Right atrium auricular region (tissue), 2 donors: ENCODE measurements at regions not wholly inside any gene's neighbourhood (a gene's known extent, or its start where the extent isn't known, plus 50 kb on each side); places are given as distances from the start of the nearest gene placed in this dataset.

Source experiments
- DNase-seq: peaks from one replicate; pipeline ENCODE4 v3.0.0-alpha.2; 2019; ENCODE audit warnings: low spot score
- H3K27ac ChIP-seq, 2 donors: fragments of 200-600 bp; sonication (generic); 1 replicate in 1 of 2; 2 replicates in 1 of 2; pipeline ENCODE4 v1.5.1; 2016 to 2019
- H3K27me3 ChIP-seq, 2 donors: fragments of 200-600 bp; sonication (generic); one replicate each; pipeline versions ENCODE4 v1.5.1 to v1.6.0; 2017 to 2019
- H3K36me3 ChIP-seq: fragments of 200-600 bp; sonication (generic); one replicate; pipeline ENCODE4 v1.5.1; 2016
- H3K4me1 ChIP-seq, 2 donors: fragments of 200-600 bp; sonication (generic); one replicate each; pipeline versions ENCODE4 v1.5.1 to v1.6.0; 2017 to 2019
- H3K4me3 ChIP-seq, 2 donors: fragments of 200-600 bp; sonication (generic); 1 replicate in 1 of 2; 2 replicates in 1 of 2; pipeline ENCODE4 v1.5.1; 2017 to 2019; ENCODE audit warnings: mild to moderate bottlenecking in 1 of 2, moderate library complexity in 1 of 2
- H3K9me3 ChIP-seq, 2 donors: fragments of 200-600 bp; sonication (generic); one replicate each; pipeline ENCODE4 v1.5.1; 2019
- CTCF ChIP-seq, 2 donors: fragments of 200-600 bp; sonication (generic); IDR thresholded peaks; one replicate each; pipeline ENCODE4 v1.5.1; 2019; ENCODE audit warnings: antibody characterized with exemption in 2 of 2

- no peaks in the 10 kb centered on the region for H3K4me1 ChIP-seq
- no peaks in the 10 kb centered on the region for H3K27me3 ChIP-seq
- no peak overlapping the region for H3K27ac ChIP-seq
- no peak for TF ChIP-seq CTCF (IDR thresholded peaks at IDR 0.05)
- no peak overlapping the region for H3K4me3 ChIP-seq
- DNase-seq = no peak
- no peaks in the 10 kb centered on the region for H3K9me3 ChIP-seq
- H3K36me3 ChIP-seq = no peaks in the 10 kb centered on the region
Measured at GRCh38 chrX:96566878-96567277, 117.8 kb upstream of the DIAPH2 start.

- no peak for DNase-seq
- Histone ChIP-seq H3K4me3 (no peak overlapping the region), H3K4me1 (no peaks in the 10 kb centered on the region), H3K36me3 (no peaks in the 10 kb centered on the region), H3K27me3 (no peaks in the 10 kb centered on the region), H3K27ac (no peak overlapping the region), H3K9me3 (no peaks in the 10 kb centered on the region)
- TF ChIP-seq CTCF (IDR thresholded peaks at IDR 0.05) = no peak
Measured at GRCh38 chrX:96568071-96568470, 116.6 kb upstream of the DIAPH2 start.

- H3K27ac ChIP-seq = no peak overlapping the region
- TF ChIP-seq CTCF (IDR thresholded peaks at IDR 0.05) = no peak
Measured at GRCh38 chrX:96569034-96569433, 115.6 kb upstream of the DIAPH2 start.

GRCh38 chrX:96575011-96575410 lies 109.6 kb upstream of the DIAPH2 start:
- H3K27ac ChIP-seq = no peak overlapping the region
- H3K27me3 ChIP-seq = no peaks in the 10 kb centered on the region
- no peak overlapping the region for H3K4me3 ChIP-seq
- H3K36me3 ChIP-seq = no peaks in the 10 kb centered on the region
- H3K9me3 ChIP-seq = no peaks in the 10 kb centered on the region
- TF ChIP-seq CTCF (IDR thresholded peaks at IDR 0.05) = no peak
- DNase-seq = no peak
- H3K4me1 ChIP-seq = no peaks in the 10 kb centered on the region

More at GRCh38 chrX:96569034-96569433, 115.6 kb upstream of the DIAPH2 start:
- Histone ChIP-seq H3K4me1 (no peaks in the 10 kb centered on the region), H3K36me3 (no peaks in the 10 kb centered on the region), H3K9me3 (no peaks in the 10 kb centered on the region), H3K27me3 (no peaks in the 10 kb centered on the region), H3K4me3 (no peak overlapping the region)
- no peak for DNase-seq

- H3K27me3 ChIP-seq = no peaks in the 10 kb centered on the region
- no peaks in the 10 kb centered on the region for H3K36me3 ChIP-seq
- no peaks in the 10 kb centered on the region for H3K9me3 ChIP-seq
- no peak overlapping the region for H3K27ac ChIP-seq
- no peak for TF ChIP-seq CTCF (IDR thresholded peaks at IDR 0.05)
- no peaks in the 10 kb centered on the region for H3K4me1 ChIP-seq
- H3K4me3 ChIP-seq = no peak overlapping the region
- DNase-seq = no peak
Measured at GRCh38 chrX:96576368-96576767, 108.3 kb upstream of the DIAPH2 start.

GRCh38 chrX:96578781-96579180 lies 105.9 kb upstream of the DIAPH2 start:
- no peak for DNase-seq
- Histone ChIP-seq H3K36me3 (no peaks in the 10 kb centered on the region), H3K27me3 (no peaks in the 10 kb centered on the region), H3K4me1 (no peaks in the 10 kb centered on the region), H3K4me3 (no peak overlapping the region), H3K27ac (no peak overlapping the region), H3K9me3 (no peaks in the 10 kb centered on the region)
- TF ChIP-seq CTCF (IDR thresholded peaks at IDR 0.05) = no peak
